ENCODE measurements at regions not wholly inside any gene's neighbourhood (a gene's known extent, or its start where the extent isn't known, plus 50 kb on each side); places are given as distances from the start of the nearest gene placed in this dataset.

GRCh38 chr1:177424744-177425143 is 254.0 kb downstream of the BRINP2 start:
- no peak for TF ChIP-seq ATF3 (IDR thresholded peaks at IDR 0.05)
- TF ChIP-seq YY1 (IDR thresholded peaks at IDR 0.05), result no peak
- no peak for TF ChIP-seq SP1 (IDR thresholded peaks at IDR 0.05)
- TF ChIP-seq, protein P1, sequence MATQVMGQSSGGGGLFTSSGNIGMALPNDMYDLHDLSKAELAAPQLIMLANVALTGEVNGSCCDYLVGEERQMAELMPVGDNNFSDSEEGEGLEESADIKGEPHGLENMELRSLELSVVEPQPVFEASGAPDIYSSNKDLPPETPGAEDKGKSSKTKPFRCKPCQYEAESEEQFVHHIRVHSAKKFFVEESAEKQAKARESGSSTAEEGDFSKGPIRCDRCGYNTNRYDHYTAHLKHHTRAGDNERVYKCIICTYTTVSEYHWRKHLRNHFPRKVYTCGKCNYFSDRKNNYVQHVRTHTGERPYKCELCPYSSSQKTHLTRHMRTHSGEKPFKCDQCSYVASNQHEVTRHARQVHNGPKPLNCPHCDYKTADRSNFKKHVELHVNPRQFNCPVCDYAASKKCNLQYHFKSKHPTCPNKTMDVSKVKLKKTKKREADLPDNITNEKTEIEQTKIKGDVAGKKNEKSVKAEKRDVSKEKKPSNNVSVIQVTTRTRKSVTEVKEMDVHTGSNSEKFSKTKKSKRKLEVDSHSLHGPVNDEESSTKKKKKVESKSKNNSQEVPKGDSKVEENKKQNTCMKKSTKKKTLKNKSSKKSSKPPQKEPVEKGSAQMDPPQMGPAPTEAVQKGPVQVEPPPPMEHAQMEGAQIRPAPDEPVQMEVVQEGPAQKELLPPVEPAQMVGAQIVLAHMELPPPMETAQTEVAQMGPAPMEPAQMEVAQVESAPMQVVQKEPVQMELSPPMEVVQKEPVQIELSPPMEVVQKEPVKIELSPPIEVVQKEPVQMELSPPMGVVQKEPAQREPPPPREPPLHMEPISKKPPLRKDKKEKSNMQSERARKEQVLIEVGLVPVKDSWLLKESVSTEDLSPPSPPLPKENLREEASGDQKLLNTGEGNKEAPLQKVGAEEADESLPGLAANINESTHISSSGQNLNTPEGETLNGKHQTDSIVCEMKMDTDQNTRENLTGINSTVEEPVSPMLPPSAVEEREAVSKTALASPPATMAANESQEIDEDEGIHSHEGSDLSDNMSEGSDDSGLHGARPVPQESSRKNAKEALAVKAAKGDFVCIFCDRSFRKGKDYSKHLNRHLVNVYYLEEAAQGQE (IDR thresholded peaks at IDR 0.05), result no peak
- TF ChIP-seq RAD21 (IDR thresholded peaks at IDR 0.05), result no peak
- no peak for TF ChIP-seq HNF4G (IDR thresholded peaks at IDR 0.05)
- no peak for TF ChIP-seq NR2F2 (IDR thresholded peaks at IDR 0.05)
- TF ChIP-seq GABPA (IDR thresholded peaks at IDR 0.05 in 1 of 2, conservative IDR thresholded peaks at IDR 0.05 in 1 of 2), result no peak
- no peak for TF ChIP-seq MAX (IDR thresholded peaks at IDR 0.05)
- TF ChIP-seq HNF4A (conservative IDR thresholded peaks at IDR 0.05), result no peak
- no peak for TF ChIP-seq CTCF (IDR thresholded peaks at IDR 0.05; ENCODE audit: low read depth, low read length, missing input control)
- TF ChIP-seq EGR1 (IDR thresholded peaks at IDR 0.05; ENCODE audit: low read depth in 2 of 2), result no peak
- no peak for TF ChIP-seq FOXA1 (IDR thresholded peaks at IDR 0.05)
- TF ChIP-seq JUND (IDR thresholded peaks at IDR 0.05), result no peak
- no peak for TF ChIP-seq RXRA (IDR thresholded peaks at IDR 0.05)
- TF ChIP-seq TAF1 (conservative IDR thresholded peaks at IDR 0.05), result no peak
- TF ChIP-seq ZBTB33 (IDR thresholded peaks at IDR 0.05), result no peak
- no peak for TF ChIP-seq FOXA2 (IDR thresholded peaks at IDR 0.05)
- Histone ChIP-seq H3K27ac (ENCODE audit: low read depth in 1 of 2, low read length in 2 of 2) (no peak overlapping the region), H3K9me3 (ENCODE audit: control insufficient read depth in 4 of 4, low read length in 3 of 4) (no peaks in the 10 kb centered on the region), H3K4me3 (ENCODE audit: low read depth in 1 of 3, low read length in 3 of 3) (no peak overlapping the region), H3K4me1 (ENCODE audit: control insufficient read depth in 4 of 4, insufficient read depth in 4 of 4, low read length in 3 of 4) (no peaks in the 10 kb centered on the region), H3K36me3 (ENCODE audit: control insufficient read depth in 4 of 4, insufficient read depth in 3 of 4, low read depth in 1 of 4, low read length in 3 of 4) (no peaks in the 10 kb centered on the region), H3K27me3 (ENCODE audit: control insufficient read depth in 4 of 4, insufficient read depth in 4 of 4, low read length in 3 of 4) (no peaks in the 10 kb centered on the region), H3K9ac (ENCODE audit: low read depth in 1 of 2, low read length in 2 of 2) (no peak overlapping the region)
- DNase-seq (ENCODE audit: low spot score), result no peak
